ENCODE measurements at regions not wholly inside any gene's neighbourhood (a gene's known extent, or its start where the extent isn't known, plus 50 kb on each side); places are given as distances from the start of the nearest gene placed in this dataset.
"Not testable (repeated sequence)": the region's sequence is repeated elsewhere in the genome, so short reads cannot be mapped to it uniquely, and the experiment has no call there.

GRCh38 chr2:5625556-5626065, 66.6 kb upstream of the SOX11 start:
- not testable (repeated sequence) for H3K27ac Mint-ChIP-seq; H3K4me3 Mint-ChIP-seq; H3K4me1 Mint-ChIP-seq (ENCODE audit: low read depth); H3K9me3 Mint-ChIP-seq (ENCODE audit: low read depth); H3K36me3 Mint-ChIP-seq; H3K27me3 Mint-ChIP-seq

GRCh38 chr2:5628484-5628883, 63.7 kb upstream of the SOX11 start:
- not testable (repeated sequence) for H3K4me3 Mint-ChIP-seq; H3K4me1 Mint-ChIP-seq (ENCODE audit: low read depth); H3K9me3 Mint-ChIP-seq (ENCODE audit: low read depth); H3K27me3 Mint-ChIP-seq; H3K36me3 Mint-ChIP-seq; H3K27ac Mint-ChIP-seq

GRCh38 chr2:5629510-5629909, 62.7 kb upstream of the SOX11 start:
- not testable (repeated sequence) for H3K4me3 Mint-ChIP-seq; H3K4me1 Mint-ChIP-seq (ENCODE audit: low read depth); H3K9me3 Mint-ChIP-seq (ENCODE audit: low read depth); H3K27me3 Mint-ChIP-seq; H3K27ac Mint-ChIP-seq; H3K36me3 Mint-ChIP-seq

GRCh38 chr2:5637051-5637450, 55.1 kb upstream of the SOX11 start:
- H3K4me3 Mint-ChIP-seq; H3K36me3 Mint-ChIP-seq; H3K4me1 Mint-ChIP-seq (ENCODE audit: low read depth); H3K9me3 Mint-ChIP-seq (ENCODE audit: low read depth); H3K27ac Mint-ChIP-seq; H3K27me3 Mint-ChIP-seq: not testable (repeated sequence)

Measured in activated naive CD8-positive, alpha-beta T cell (primary cell).